ENCODE measurements at regions not wholly inside any gene's neighbourhood (a gene's known extent, or its start where the extent isn't known, plus 50 kb on each side); places are given as distances from the start of the nearest gene placed in this dataset.

DNA sequence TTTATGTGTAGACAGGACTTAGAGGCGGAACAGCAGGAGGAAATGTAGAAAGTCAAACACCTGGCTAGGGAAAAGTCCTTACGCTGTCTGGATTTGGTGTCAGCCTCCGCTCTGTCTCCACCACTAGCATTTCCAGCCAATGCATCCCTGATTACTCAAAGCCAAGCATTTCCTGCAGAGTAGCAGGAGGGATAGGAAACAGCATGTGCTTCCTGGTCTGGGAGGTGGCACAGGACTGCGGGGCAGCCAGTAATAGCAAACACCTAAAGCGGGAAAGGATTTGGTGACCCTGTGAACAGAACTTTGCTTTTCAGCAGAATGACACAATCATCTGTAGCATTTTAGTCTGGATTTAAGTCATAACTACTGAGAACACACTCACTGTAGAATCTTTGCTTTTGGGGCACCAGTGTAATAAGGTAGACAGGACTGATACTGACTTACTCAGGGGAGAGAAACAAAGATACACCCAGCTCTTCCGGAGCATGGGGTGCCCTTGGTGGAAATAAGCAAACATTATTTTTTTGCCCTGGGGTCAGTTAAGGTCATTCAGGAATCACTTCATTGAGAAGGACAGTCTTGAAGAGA lies 133.3 kb upstream of the AHI1 start:
- ATAC-seq (no peak), DNase-seq (no peak)
- CTCF ChIA-PET: no interaction called here
- Histone ChIP-seq H2AFZ (ENCODE audit: low read length) (no peak overlapping the region), H3K9me2 (replicated peaks; ENCODE audit: low read length) (no peaks in the 10 kb centered on the region), H3K9ac (ENCODE audit: low read length) (no peak overlapping the region), H3K79me2 (ENCODE audit: low read length) (no peaks in the 10 kb centered on the region), H3K9me3 (ENCODE audit: low read length) (no peaks in the 10 kb centered on the region), H3K4me2 (ENCODE audit: low read length) (no peak overlapping the region), H4K20me1 (ENCODE audit: low read length) (no peaks in the 10 kb centered on the region), H3K4me1 (ENCODE audit: insufficient read depth, low read length) (no peaks in the 10 kb centered on the region), H3K4me3 (ENCODE audit: low read length) (no peak overlapping the region), H3K36me3 (ENCODE audit: low read depth, low read length) (no peaks in the 10 kb centered on the region), H3K27ac (ENCODE audit: low read length) (no peak overlapping the region), H3K27me3 (ENCODE audit: low read length) (no peaks in the 10 kb centered on the region), H3F3A (ENCODE audit: low read length, unreplicated experiment) (no peaks in the 10 kb centered on the region)
- POLR2A ChIA-PET (ENCODE audit: unreplicated experiment): no interaction called here
- intact Hi-C loops (cut with micrococcal nuclease): no loop called here
- no peak for TF ChIP-seq EZH2 (IDR thresholded peaks at IDR 0.05; ENCODE audit: low read length, unreplicated experiment)
- TF ChIP-seq EZH2phosphoT487 (IDR thresholded peaks at IDR 0.05; ENCODE audit: borderline replicate concordance, low read length): no peak
- TF ChIP-seq, protein P1, sequence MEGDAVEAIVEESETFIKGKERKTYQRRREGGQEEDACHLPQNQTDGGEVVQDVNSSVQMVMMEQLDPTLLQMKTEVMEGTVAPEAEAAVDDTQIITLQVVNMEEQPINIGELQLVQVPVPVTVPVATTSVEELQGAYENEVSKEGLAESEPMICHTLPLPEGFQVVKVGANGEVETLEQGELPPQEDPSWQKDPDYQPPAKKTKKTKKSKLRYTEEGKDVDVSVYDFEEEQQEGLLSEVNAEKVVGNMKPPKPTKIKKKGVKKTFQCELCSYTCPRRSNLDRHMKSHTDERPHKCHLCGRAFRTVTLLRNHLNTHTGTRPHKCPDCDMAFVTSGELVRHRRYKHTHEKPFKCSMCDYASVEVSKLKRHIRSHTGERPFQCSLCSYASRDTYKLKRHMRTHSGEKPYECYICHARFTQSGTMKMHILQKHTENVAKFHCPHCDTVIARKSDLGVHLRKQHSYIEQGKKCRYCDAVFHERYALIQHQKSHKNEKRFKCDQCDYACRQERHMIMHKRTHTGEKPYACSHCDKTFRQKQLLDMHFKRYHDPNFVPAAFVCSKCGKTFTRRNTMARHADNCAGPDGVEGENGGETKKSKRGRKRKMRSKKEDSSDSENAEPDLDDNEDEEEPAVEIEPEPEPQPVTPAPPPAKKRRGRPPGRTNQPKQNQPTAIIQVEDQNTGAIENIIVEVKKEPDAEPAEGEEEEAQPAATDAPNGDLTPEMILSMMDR (conservative IDR thresholded peaks at IDR 0.05; ENCODE audit: low read depth, low read length): no peak
- BruUV-seq (replicated peaks): no TSS peak

- Histone ChIP-seq H3F3A (ENCODE audit: low read length, unreplicated experiment) (no peaks in the 10 kb centered on the region), H3K27ac (ENCODE audit: low read length) (no peak overlapping the region), H3K4me2 (ENCODE audit: low read length) (no peak overlapping the region), H3K27me3 (ENCODE audit: low read length) (no peaks in the 10 kb centered on the region), H3K9ac (ENCODE audit: low read length) (no peak overlapping the region), H3K4me3 (ENCODE audit: low read length) (no peak overlapping the region), H4K20me1 (ENCODE audit: low read length) (no peaks in the 10 kb centered on the region), H3K9me3 (ENCODE audit: low read length) (no peaks in the 10 kb centered on the region), H3K9me2 (replicated peaks; ENCODE audit: low read length) (no peaks in the 10 kb centered on the region), H3K4me1 (ENCODE audit: insufficient read depth, low read length) (no peaks in the 10 kb centered on the region), H2AFZ (ENCODE audit: low read length) (no peak overlapping the region), H3K36me3 (ENCODE audit: low read depth, low read length) (no peaks in the 10 kb centered on the region), H3K79me2 (ENCODE audit: low read length) (no peaks in the 10 kb centered on the region)
- ChIA-PET CTCF (no interaction called here), POLR2A (ENCODE audit: unreplicated experiment) (no interaction called here)
- TF ChIP-seq EZH2 (IDR thresholded peaks at IDR 0.05; ENCODE audit: low read length, unreplicated experiment) (no peak), EZH2phosphoT487 (IDR thresholded peaks at IDR 0.05; ENCODE audit: borderline replicate concordance, low read length) (no peak)
- TF ChIP-seq, protein P1 (conservative IDR thresholded peaks at IDR 0.05; ENCODE audit: low read depth, low read length): no peak
- BruUV-seq (replicated peaks): no TSS peak
- ATAC-seq (no peak), DNase-seq (no peak)
- intact Hi-C loops (cut with micrococcal nuclease): no loop called here
Measured at GRCh38 chr6:135631821-135632220, 134.3 kb upstream of the AHI1 start.

- H3K4me2 ChIP-seq (ENCODE audit: low read length): no peak overlapping the region
- no peaks in the 10 kb centered on the region for H3K9me3 ChIP-seq (ENCODE audit: low read length)
- no peak overlapping the region for H2AFZ ChIP-seq (ENCODE audit: low read length)
- no peaks in the 10 kb centered on the region for H4K20me1 ChIP-seq (ENCODE audit: low read length)
- H3K79me2 ChIP-seq (ENCODE audit: low read length): no peaks in the 10 kb centered on the region
- BruUV-seq (replicated peaks): no TSS peak
- no peak overlapping the region for H3K4me3 ChIP-seq (ENCODE audit: low read length)
- H3F3A ChIP-seq (ENCODE audit: low read length, unreplicated experiment): no peaks in the 10 kb centered on the region
- POLR2A ChIA-PET (ENCODE audit: unreplicated experiment): no interaction called here
- DNase-seq (no peak), ATAC-seq (no peak)
- H3K4me1 ChIP-seq (ENCODE audit: insufficient read depth, low read length): no peaks in the 10 kb centered on the region
- no peak overlapping the region for H3K9ac ChIP-seq (ENCODE audit: low read length)
- H3K27ac ChIP-seq (ENCODE audit: low read length): no peak overlapping the region
- no peaks in the 10 kb centered on the region for H3K9me2 ChIP-seq (replicated peaks; ENCODE audit: low read length)
- H3K36me3 ChIP-seq (ENCODE audit: low read depth, low read length): no peaks in the 10 kb centered on the region
- no peaks in the 10 kb centered on the region for H3K27me3 ChIP-seq (ENCODE audit: low read length)
- intact Hi-C loops (cut with micrococcal nuclease): no loop called here
- TF ChIP-seq EZH2 (IDR thresholded peaks at IDR 0.05; ENCODE audit: low read length, unreplicated experiment): no peak
- TF ChIP-seq EZH2phosphoT487 (IDR thresholded peaks at IDR 0.05; ENCODE audit: borderline replicate concordance, low read length): no peak
- TF ChIP-seq, protein P1 (conservative IDR thresholded peaks at IDR 0.05; ENCODE audit: low read depth, low read length): no peak
- CTCF ChIA-PET: interaction anchor here (0.5 kb wide), 1 partner anchor 223 kb away, joined by 3 read pairs; no protein-coding TSS in a partner anchor
Measured at GRCh38 chr6:135633573-135633972, 136.0 kb upstream of the AHI1 start.
